MM.1S (cell line): ENCODE measurements at regions not wholly inside any gene's neighbourhood (a gene's known extent, or its start where the extent isn't known, plus 50 kb on each side); places are given as distances from the start of the nearest gene placed in this dataset.

Experiments used
- EZH2phosphoT487 ChIP-seq: fragments of 300-600 bp; sonication (generic); IDR thresholded peaks from 2 replicates; pipeline ENCODE4 v1.6.1; 2018; ENCODE audit warnings: antibody characterized with exemption, low read length
- TF ChIP-seq, protein P1 (sequence below): fragments of 300-600 bp; sonication (generic); IDR thresholded peaks from 2 replicates; pipeline ENCODE4 v1.5.1; 2016; ENCODE audit warnings: antibody characterized with exemption, low read length, mixed read lengths

DNA sequence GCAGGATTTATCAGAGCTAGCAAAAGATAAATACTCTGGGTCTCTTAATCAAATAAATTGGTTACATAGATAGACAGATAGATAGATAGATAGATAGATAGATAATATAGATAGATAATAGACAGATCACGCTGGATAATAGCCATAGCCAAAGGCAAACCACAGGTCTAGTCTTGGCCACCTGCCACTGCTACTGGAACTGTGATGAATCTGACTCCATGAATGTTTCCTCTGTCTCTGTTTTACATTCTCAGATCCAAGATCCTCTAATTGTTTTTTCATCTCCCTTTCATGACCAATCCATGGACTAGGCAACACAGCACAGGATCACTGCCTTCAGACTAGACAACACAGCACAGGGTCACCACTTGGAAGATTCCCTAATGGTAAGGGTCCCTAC is 444.7 kb upstream of the NFIA start:
- no peak for TF ChIP-seq EZH2phosphoT487
- TF ChIP-seq, protein P1, sequence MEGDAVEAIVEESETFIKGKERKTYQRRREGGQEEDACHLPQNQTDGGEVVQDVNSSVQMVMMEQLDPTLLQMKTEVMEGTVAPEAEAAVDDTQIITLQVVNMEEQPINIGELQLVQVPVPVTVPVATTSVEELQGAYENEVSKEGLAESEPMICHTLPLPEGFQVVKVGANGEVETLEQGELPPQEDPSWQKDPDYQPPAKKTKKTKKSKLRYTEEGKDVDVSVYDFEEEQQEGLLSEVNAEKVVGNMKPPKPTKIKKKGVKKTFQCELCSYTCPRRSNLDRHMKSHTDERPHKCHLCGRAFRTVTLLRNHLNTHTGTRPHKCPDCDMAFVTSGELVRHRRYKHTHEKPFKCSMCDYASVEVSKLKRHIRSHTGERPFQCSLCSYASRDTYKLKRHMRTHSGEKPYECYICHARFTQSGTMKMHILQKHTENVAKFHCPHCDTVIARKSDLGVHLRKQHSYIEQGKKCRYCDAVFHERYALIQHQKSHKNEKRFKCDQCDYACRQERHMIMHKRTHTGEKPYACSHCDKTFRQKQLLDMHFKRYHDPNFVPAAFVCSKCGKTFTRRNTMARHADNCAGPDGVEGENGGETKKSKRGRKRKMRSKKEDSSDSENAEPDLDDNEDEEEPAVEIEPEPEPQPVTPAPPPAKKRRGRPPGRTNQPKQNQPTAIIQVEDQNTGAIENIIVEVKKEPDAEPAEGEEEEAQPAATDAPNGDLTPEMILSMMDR: no peak
